BJ (cell line): ENCODE measurements at regions not wholly inside any gene's neighbourhood (a gene's known extent, or its start where the extent isn't known, plus 50 kb on each side); places are given as distances from the start of the nearest gene placed in this dataset.
A peak's percentile ranks its signal among the peaks of the same experiment; 100 is the strongest.

Source experiments
- CTCF ChIA-PET: fragments of 350-600 bp; formaldehyde crosslinking; extraction: SDS; loops from one replicate; lab custom pipeline; 2021; ENCODE audit warnings: antibody characterized with exemption, inconsistent platforms; lab: Yijun Ruan, JAX
- POLR2A ChIA-PET: fragments of 300-600 bp; sonication (Branson Sonifier 250); formaldehyde crosslinking; extraction: SDS; loops from one replicate; lab custom pipeline; 2021; ENCODE audit warnings: antibody characterized with exemption; lab: Charles Lee
- DNase-seq: peaks from one replicate; pipeline ENCODE4 v3.0.0-alpha.2; 2011; ENCODE audit warnings: low read depth
- H3K27me3 ChIP-seq: 2 replicates; pipeline ENCODE4 v1.6.0; 2011; ENCODE audit warnings: low read length; ENCODE audit not compliant: control insufficient read depth, insufficient read depth
- H3K36me3 ChIP-seq: 2 replicates; pipeline ENCODE4 v1.5.1; 2011; ENCODE audit warnings: low read length; ENCODE audit not compliant: control insufficient read depth, insufficient read depth
- H3K4me3 ChIP-seq: 2 replicates; pipeline ENCODE4 v1.5.1; 2011; ENCODE audit warnings: low read depth, mild to moderate bottlenecking, control low read depth, low read length
- CTCF ChIP-seq: IDR thresholded peaks from 2 replicates; pipeline ENCODE4 v1.5.1; 2011; ENCODE audit warnings: low read depth, mild to moderate bottlenecking, control low read depth, inconsistent platforms, low read length, moderate library complexity; ENCODE audit not compliant: insufficient read depth

GRCh38 chr16:11403920-11404319 lies 58.7 kb downstream of the RMI2 start:
- CTCF ChIA-PET, result interaction anchor here (1.2 to 10.4 kb wide), 3 partner anchors 7 to 440 kb away, joined by 3 to 75 read pairs (median 5); partner anchors contain the start of gene SOCS1
- POLR2A ChIA-PET, result no interaction called here
- no peak overlapping the region for H3K4me3 ChIP-seq
- no peaks in the 10 kb centered on the region for H3K36me3 ChIP-seq
- no peak for DNase-seq
- H3K27me3 ChIP-seq, result 0 out of 2 replicates have a peak, but pooled peaks cover 3% of the 10 kb centered on the region
- no peak for TF ChIP-seq CTCF

GRCh38 chr16:11404603-11405002 lies 59.3 kb downstream of the RMI2 start:
- no peak for DNase-seq
- TF ChIP-seq CTCF, result no peak
- POLR2A ChIA-PET, result no interaction called here
- CTCF ChIA-PET, result interaction anchor here (0.6 to 10.4 kb wide), 9 partner anchors 8 to 440 kb away, joined by 3 to 75 read pairs (median 3); partner anchors contain the start of gene SOCS1
- 0 out of 2 replicates have a peak, but pooled peaks cover 3% of the 10 kb centered on the region for H3K27me3 ChIP-seq
- H3K4me3 ChIP-seq, result no peak overlapping the region
- no peaks in the 10 kb centered on the region for H3K36me3 ChIP-seq

GRCh38 chr16:11405331-11406176 lies 60.3 kb downstream of the RMI2 start:
- Histone ChIP-seq H3K4me3 (no peak overlapping the region), H3K27me3 (0 out of 2 replicates have a peak, but pooled peaks cover 1% of the 10 kb centered on the region), H3K36me3 (no peaks in the 10 kb centered on the region)
- no peak for DNase-seq
- ChIA-PET CTCF (interaction anchor here (0.6 to 10.4 kb wide), 19 partner anchors 9 to 455 kb away, joined by 3 to 75 read pairs (median 5); a partner anchor contains a TSS), POLR2A (no interaction called here)
- TF ChIP-seq CTCF, result peak; percentile 76

GRCh38 chr16:11406177-11406560 lies 60.9 kb downstream of the RMI2 start:
- Histone ChIP-seq H3K4me3 (no peak overlapping the region), H3K36me3 (no peaks in the 10 kb centered on the region), H3K27me3 (0 out of 2 replicates have a peak, but pooled peaks cover 1% of the 10 kb centered on the region)
- POLR2A ChIA-PET, result no interaction called here
- CTCF ChIA-PET, result interaction anchor here (0.8 to 10.4 kb wide), 19 partner anchors 9 to 456 kb away, joined by 3 to 75 read pairs (median 5); a partner anchor contains a TSS
- no peak for TF ChIP-seq CTCF
- DNase-seq, result no peak
